ENCODE measurements at regions not wholly inside any gene's neighbourhood (a gene's known extent, or its start where the extent isn't known, plus 50 kb on each side); places are given as distances from the start of the nearest gene placed in this dataset.

- DNase-seq, result no peak
These were observed 376.6 kb upstream of the XYLT1 start for GRCh38 chr16:17847234-17847795.

- DNase-seq, result no peak
These were observed 375.3 kb upstream of the XYLT1 start for GRCh38 chr16:17846030-17846429.

GRCh38 chr16:17845031-17845430 lies 374.3 kb upstream of the XYLT1 start:
- no peak for DNase-seq

- no peak for DNase-seq
These were observed 373.1 kb upstream of the XYLT1 start for GRCh38 chr16:17843905-17844304.

- DNase-seq, result no peak
These were observed 369.1 kb upstream of the XYLT1 start for GRCh38 chr16:17839907-17840306.

GRCh38 chr16:17839272-17839671 lies 368.5 kb upstream of the XYLT1 start:
- no peak for DNase-seq

- no peak for DNase-seq
These were observed 366.3 kb upstream of the XYLT1 start for GRCh38 chr16:17836868-17837602.

- no peak for DNase-seq
These were observed 364.5 kb upstream of the XYLT1 start for GRCh38 chr16:17835118-17835876.

- DNase-seq, result no peak
These were observed 362.0 kb upstream of the XYLT1 start for GRCh38 chr16:17832738-17833137.

GRCh38 chr16:17831330-17831729 lies 360.6 kb upstream of the XYLT1 start:
- DNase-seq, result no peak

GRCh38 chr16:17830651-17831050 lies 359.9 kb upstream of the XYLT1 start:
- no peak for DNase-seq

- no peak for DNase-seq
These were observed 359.1 kb upstream of the XYLT1 start for GRCh38 chr16:17829811-17830210.

GRCh38 chr16:17828012-17828411 lies 357.3 kb upstream of the XYLT1 start:
- no peak for DNase-seq

GRCh38 chr16:17827313-17827712 lies 356.6 kb upstream of the XYLT1 start:
- DNase-seq, result no peak

GRCh38 chr16:17817943-17818342 lies 347.2 kb upstream of the XYLT1 start:
- no peak for DNase-seq

- DNase-seq, result no peak
These were observed 346.5 kb upstream of the XYLT1 start for GRCh38 chr16:17817260-17817659.

GRCh38 chr16:17812771-17813170 lies 342.0 kb upstream of the XYLT1 start:
- no peak for DNase-seq

GRCh38 chr16:17804857-17805256 lies 334.1 kb upstream of the XYLT1 start:
- DNase-seq, result no peak

- DNase-seq, result no peak
These were observed 333.1 kb upstream of the XYLT1 start for GRCh38 chr16:17803625-17804410.

- DNase-seq, result no peak
These were observed 331.8 kb upstream of the XYLT1 start for GRCh38 chr16:17802571-17802970.

GRCh38 chr16:17801068-17801467 lies 330.3 kb upstream of the XYLT1 start:
- no peak for DNase-seq

- no peak for DNase-seq
These were observed 328.0 kb upstream of the XYLT1 start for GRCh38 chr16:17798716-17799115.

- DNase-seq, result no peak
These were observed 322.6 kb upstream of the XYLT1 start for GRCh38 chr16:17793354-17793753.

Measured in amniotic stem cell (primary cell).